H9 (cell line): ENCODE measurements at regions not wholly inside any gene's neighbourhood (a gene's known extent, or its start where the extent isn't known, plus 50 kb on each side); places are given as distances from the start of the nearest gene placed in this dataset.
"Not testable (repeated sequence)": the region's sequence is repeated elsewhere in the genome, so short reads cannot be mapped to it uniquely, and the experiment has no call there.

ENCODE experiments used
- DNase-seq: peaks from one replicate; pipeline ENCODE4 v3.0.0-alpha.2; 2017
- H2AFZ ChIP-seq: one replicate; pipeline ENCODE4 v1.6.1; 2013; ENCODE audit warnings: mild to moderate bottlenecking, low read length, control low read depth, moderate library complexity
- H2AK5ac ChIP-seq: 2 replicates; pipeline ENCODE4 v1.6.1; 2013; ENCODE audit warnings: low read length, control low read depth, mixed read lengths; ENCODE audit not compliant: insufficient read length
- H2BK120ac ChIP-seq: one replicate; pipeline ENCODE4 v1.6.1; 2013; ENCODE audit warnings: low read depth, mild to moderate bottlenecking, low read length, control low read depth, inconsistent platforms; ENCODE audit not compliant: poor library complexity, severe bottlenecking
- H2BK12ac ChIP-seq: 2 replicates; pipeline ENCODE4 v1.6.1; 2013; ENCODE audit warnings: low read length, control low read depth, mixed read lengths, low read depth; ENCODE audit not compliant: insufficient read length
- H2BK15ac ChIP-seq: 2 replicates; pipeline ENCODE4 v1.6.1; 2013; ENCODE audit warnings: low read depth, low read length, control low read depth
- H2BK20ac ChIP-seq: one replicate; pipeline ENCODE4 v1.6.1; 2013; ENCODE audit warnings: low read depth, mild to moderate bottlenecking, low read length, control low read depth, inconsistent platforms; ENCODE audit not compliant: poor library complexity, severe bottlenecking
- H2BK5ac ChIP-seq: 2 replicates; pipeline ENCODE4 v1.6.1; 2013; ENCODE audit warnings: low read length, control low read depth, mixed read lengths; ENCODE audit not compliant: insufficient read length
- H3K14ac ChIP-seq: 2 replicates; pipeline ENCODE4 v1.6.1; 2013; ENCODE audit warnings: low read length, control low read depth; ENCODE audit not compliant: insufficient read depth
- H3K18ac ChIP-seq: 2 replicates; pipeline ENCODE4 v1.6.1; 2013; ENCODE audit warnings: low read depth, mild to moderate bottlenecking, mixed read lengths, low read length, control low read depth; ENCODE audit not compliant: insufficient read length
- H3K23ac ChIP-seq: 2 replicates; pipeline ENCODE4 v1.6.1; 2013; ENCODE audit warnings: low read length, control low read depth, mixed read lengths, low read depth; ENCODE audit not compliant: insufficient read length
- H3K23me2 ChIP-seq: 2 replicates; pipeline ENCODE4 v1.6.1; 2013; ENCODE audit warnings: low read depth, mild to moderate bottlenecking, mixed read lengths, low read length, control low read depth; ENCODE audit not compliant: insufficient read length, poor library complexity, severe bottlenecking
- H3K27ac ChIP-seq: 2 replicates; pipeline ENCODE4 v1.5.1; 2013; ENCODE audit warnings: low read length, control low read depth, mixed read lengths, low read depth; ENCODE audit not compliant: insufficient read length
- H3K27me3 ChIP-seq: 2 replicates; pipeline ENCODE4 v1.6.1; 2013; ENCODE audit warnings: low read length, control low read depth, inconsistent platforms; ENCODE audit not compliant: insufficient read depth
- H3K4ac ChIP-seq: 2 replicates; pipeline ENCODE4 v1.6.1; 2013; ENCODE audit warnings: low read depth, mild to moderate bottlenecking, control low read depth, inconsistent platforms, low read length, moderate library complexity
- H3K4me1 ChIP-seq: 2 replicates; pipeline ENCODE4 v1.6.1; 2013; ENCODE audit warnings: low read length, control low read depth, inconsistent platforms; ENCODE audit not compliant: insufficient read depth
- H3K4me2 ChIP-seq: 2 replicates; pipeline ENCODE4 v1.6.1; 2013; ENCODE audit warnings: low read length, control low read depth, mixed read lengths; ENCODE audit not compliant: insufficient read length, insufficient read depth
- H3K56ac ChIP-seq: 2 replicates; pipeline ENCODE4 v1.6.1; 2013; ENCODE audit warnings: low read depth, mild to moderate bottlenecking, mixed read lengths, low read length, control low read depth; ENCODE audit not compliant: insufficient read length
- H3K79me1 ChIP-seq: 2 replicates; pipeline ENCODE4 v1.6.1; 2013; ENCODE audit warnings: low read depth, mild to moderate bottlenecking, moderate library complexity, low read length, control low read depth, inconsistent platforms; ENCODE audit not compliant: insufficient read depth, poor library complexity, severe bottlenecking
- H3K79me2 ChIP-seq: 2 replicates; pipeline ENCODE4 v1.6.1; 2013; ENCODE audit warnings: low read length, control low read depth, inconsistent platforms; ENCODE audit not compliant: insufficient read depth
- H3K9ac ChIP-seq: 2 replicates; pipeline ENCODE4 v1.6.1; 2013; ENCODE audit warnings: low read length, control low read depth, mixed read lengths; ENCODE audit not compliant: insufficient read length; ENCODE audit errors: extremely low read depth
- H3K9me3 ChIP-seq: one replicate; pipeline ENCODE4 v1.6.1; 2013; ENCODE audit warnings: low read depth, low read length, inconsistent platforms; ENCODE audit not compliant: control insufficient read depth
- H3T11ph ChIP-seq: one replicate; pipeline ENCODE4 v1.6.1; 2013; ENCODE audit warnings: mild to moderate bottlenecking, low read length, control low read depth, inconsistent platforms
- H4K20me1 ChIP-seq: one replicate; pipeline ENCODE4 v1.6.1; 2013; ENCODE audit not compliant: control insufficient read depth, insufficient read length, insufficient read depth
- H4K5ac ChIP-seq: 2 replicates; pipeline ENCODE4 v1.6.1; 2013; ENCODE audit warnings: low read depth, mild to moderate bottlenecking, mixed read lengths, low read length, control low read depth; ENCODE audit not compliant: insufficient read length
- H4K8ac ChIP-seq: replicated peaks from 2 replicates; pipeline ENCODE4 v1.6.1; 2013; ENCODE audit warnings: low read length, control low read depth, mixed read lengths, low read depth; ENCODE audit not compliant: insufficient read length
- H4K91ac ChIP-seq: 2 replicates; pipeline ENCODE4 v1.6.1; 2013; ENCODE audit warnings: low read depth, mild to moderate bottlenecking, moderate library complexity, mixed read lengths, low read length, control low read depth; ENCODE audit not compliant: insufficient read length
- H3K27ac Mint-ChIP-seq, 3 experiments: 2 replicates in 2 of 3; 3 replicates in 1 of 3; pipeline ENCODE4 v1.8.0; 2020 to 2021; ENCODE audit warnings: mixed read lengths in 3 of 3, mild to moderate bottlenecking in 1 of 3, moderate library complexity in 1 of 3
- H3K27me3 Mint-ChIP-seq: 2 replicates; pipeline ENCODE4 v1.8.0; 2021; ENCODE audit warnings: low read depth, mild to moderate bottlenecking, moderate library complexity, mixed read lengths
- H3K36me3 Mint-ChIP-seq, 3 experiments: 2 replicates in 2 of 3; 3 replicates in 1 of 3; pipeline ENCODE4 v1.8.0; 2020 to 2021; ENCODE audit warnings: low read depth in 3 of 3, mixed read lengths in 3 of 3; ENCODE audit not compliant: insufficient read depth in 1 of 3
- H3K4me1 Mint-ChIP-seq, 2 experiments: 2 replicates each; pipeline ENCODE4 v1.8.0; 2020; ENCODE audit warnings: mixed read lengths in 2 of 2
- H3K4me3 Mint-ChIP-seq, 2 experiments: 2 replicates in 1 of 2; 3 replicates in 1 of 2; pipeline ENCODE4 v1.8.0; 2020 to 2021; ENCODE audit warnings: mild to moderate bottlenecking in 2 of 2, mixed read lengths in 2 of 2, moderate library complexity in 1 of 2
- H3K9me3 Mint-ChIP-seq, 2 experiments: 2 replicates in 1 of 2; 3 replicates in 1 of 2; pipeline ENCODE4 v1.8.0; 2020; ENCODE audit warnings: mild to moderate bottlenecking in 2 of 2, mixed read lengths in 2 of 2, moderate library complexity in 1 of 2
- WGBS: extraction: QIAGEN DNeasy Blood & Tissue Kit; methylation state at CpG from one replicate; pipeline ENCODE4 v1.1.7; 2013; ENCODE audit warnings: missing lambda C conversion rate, low lambda C conversion rate, mixed read lengths; ENCODE audit not compliant: insufficient read length; ENCODE audit errors: extremely low coverage; 5-methylcytosine and 5-hydroxymethylcytosine counted together

GRCh38 chr14:103235506-103235905 lies 98.5 kb upstream of the EIF5 start:
- not testable (repeated sequence) for H2AFZ ChIP-seq, H3K27ac Mint-ChIP-seq

More at GRCh38 chr14:103235506-103235905, 98.5 kb upstream of the EIF5 start:
- H3K79me1 ChIP-seq, H3K4ac ChIP-seq, H2BK20ac ChIP-seq, H3K23me2 ChIP-seq, H2BK15ac ChIP-seq, H3T11ph ChIP-seq, H2BK12ac ChIP-seq, H2BK5ac ChIP-seq, H3K79me2 ChIP-seq, H3K4me2 ChIP-seq, H2AK5ac ChIP-seq, H4K20me1 ChIP-seq, DNase-seq, H4K5ac ChIP-seq, H3K14ac ChIP-seq, H4K91ac ChIP-seq, H3K4me1 ChIP-seq, H2BK120ac ChIP-seq, H3K27ac ChIP-seq, H3K56ac ChIP-seq, H4K8ac ChIP-seq, H3K27me3 ChIP-seq, H3K4me3 Mint-ChIP-seq, H3K18ac ChIP-seq, H3K23ac ChIP-seq, H3K9me3 ChIP-seq, H3K9ac ChIP-seq: not testable (repeated sequence)
- Mint-ChIP-seq H3K27me3 (peaks cover 11% of the 10 kb centered on the region), H3K36me3 (peaks cover 12 to 29% (median 20%) of the 10 kb centered on the region in 3 experiments), H3K4me1 (peaks cover 10 to 15% of the 10 kb centered on the region in 2 experiments), H3K9me3 (peaks cover 28 to 32% of the 10 kb centered on the region in 2 experiments)
- no CpG with 5 or more reads among the region's 5 CpGs for WGBS
